ENCODE measurements at regions not wholly inside any gene's neighbourhood (a gene's known extent, or its start where the extent isn't known, plus 50 kb on each side); places are given as distances from the start of the nearest gene placed in this dataset.
"Not testable (repeated sequence)": the region's sequence is repeated elsewhere in the genome, so short reads cannot be mapped to it uniquely, and the experiment has no call there.

GRCh38 chr7:17046666-17047065 is 164.9 kb upstream of the AGR3 start:
- no peak for DNase-seq

DNA sequence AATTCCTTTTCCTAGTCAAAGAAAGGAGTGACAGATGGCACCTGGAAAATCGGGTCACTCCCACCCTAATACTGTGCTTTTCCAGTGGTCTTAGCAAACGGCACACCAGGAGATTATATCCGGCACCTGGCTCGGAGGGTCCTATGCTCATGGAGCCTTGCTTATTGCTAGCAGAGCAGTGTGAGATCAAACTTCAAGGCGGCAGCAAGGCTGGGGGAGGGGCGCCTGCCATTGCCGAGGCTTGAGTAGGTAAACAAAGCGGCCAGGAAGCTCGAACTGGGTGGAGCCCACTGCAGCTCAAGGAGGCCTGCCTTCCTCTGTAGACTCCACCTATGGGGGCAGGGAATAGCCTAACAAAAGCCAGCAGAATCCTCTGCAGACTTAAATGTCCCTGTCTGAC is 171.4 kb upstream of the AGR3 start:
- not testable (repeated sequence) for DNase-seq

- no peak for DNase-seq
These were observed 172.4 kb upstream of the AGR3 start for GRCh38 chr7:17054206-17054605.

DNA sequence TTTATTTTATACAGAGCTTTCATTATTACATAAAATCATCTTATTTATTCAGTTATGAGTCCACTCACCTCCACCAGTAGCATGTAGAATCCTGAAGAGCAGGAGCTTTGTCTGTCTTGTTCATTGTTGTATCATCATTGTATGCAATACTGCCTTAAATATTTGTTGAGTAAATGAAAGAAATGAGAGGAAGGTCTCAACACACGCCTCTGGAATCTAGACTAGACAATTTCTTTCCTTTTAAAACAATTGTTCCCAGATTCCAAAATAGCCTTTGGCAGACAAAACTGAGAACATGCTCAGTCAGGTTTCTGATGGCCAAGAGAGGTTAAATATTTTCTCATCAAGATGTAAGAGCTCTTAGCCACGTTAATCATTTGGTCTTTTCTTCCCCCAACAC is 173.1 kb upstream of the AGR3 start:
- no peak for DNase-seq

- DNase-seq: no peak
These were observed 173.8 kb upstream of the AGR3 start for GRCh38 chr7:17055596-17055995.

DNA sequence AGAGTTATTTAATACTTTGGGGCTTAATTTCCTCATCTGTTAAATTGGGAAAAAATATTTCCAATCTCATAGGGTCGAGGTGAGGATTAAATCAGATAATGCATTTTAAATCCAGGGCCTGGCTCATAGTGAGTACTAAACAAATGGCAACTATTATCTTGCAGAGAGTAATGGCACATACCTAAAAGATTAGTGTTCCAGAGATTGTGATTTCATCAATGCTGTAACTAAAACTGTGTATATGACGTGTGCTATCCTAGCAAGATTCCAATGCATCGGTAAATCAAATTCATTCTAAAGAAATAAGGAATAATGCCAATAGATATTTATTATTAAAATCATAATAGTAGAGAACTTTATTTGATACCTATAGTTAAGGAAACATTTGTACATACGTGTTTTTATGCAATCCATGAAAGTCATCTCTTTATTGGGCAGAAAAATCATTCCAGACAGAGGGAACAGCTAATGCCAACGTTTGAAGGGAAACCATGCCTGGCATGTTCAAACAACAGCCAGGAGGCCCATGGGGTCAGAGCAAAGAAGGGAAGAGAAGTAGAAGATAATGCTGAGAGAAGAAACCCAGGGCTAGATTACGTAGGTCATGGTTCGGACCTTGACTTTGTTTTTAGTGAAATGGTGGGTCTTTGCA is 174.8 kb upstream of the AGR3 start:
- DNase-seq: no peak

- no peak for DNase-seq
These were observed 175.3 kb upstream of the AGR3 start for GRCh38 chr7:17057143-17057509.

GRCh38 chr7:17058568-17058967 is 176.8 kb upstream of the AGR3 start:
- DNase-seq: no peak

- no peak for DNase-seq
These were observed 178.3 kb upstream of the AGR3 start for GRCh38 chr7:17060051-17060450.

GRCh38 chr7:17061443-17061842 is 179.7 kb upstream of the AGR3 start:
- DNase-seq: no peak

GRCh38 chr7:17062151-17063044 is 180.6 kb upstream of the AGR3 start:
- DNase-seq: no peak

- no peak for DNase-seq
These were observed 181.2 kb upstream of the AGR3 start for GRCh38 chr7:17063045-17063383.

DNA sequence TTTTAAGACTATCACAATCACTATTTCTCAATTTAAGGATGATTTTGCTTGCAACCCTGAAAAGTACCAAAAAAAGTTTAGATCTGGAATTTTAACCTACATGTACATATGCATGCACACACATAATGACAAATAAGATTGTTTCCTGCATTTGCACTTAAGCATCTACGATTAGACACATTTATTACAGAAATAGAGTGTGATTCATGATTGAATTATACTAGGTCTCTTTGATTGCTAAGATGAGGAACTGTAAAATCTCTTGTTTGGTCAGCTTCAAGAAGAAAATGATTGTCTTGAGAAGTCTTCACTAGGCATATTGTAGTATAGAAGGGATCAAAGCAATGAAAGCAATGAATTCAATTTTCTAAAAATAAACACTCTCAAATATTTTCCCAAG is 185.9 kb upstream of the AGR3 start:
- DNase-seq: no peak

DNA sequence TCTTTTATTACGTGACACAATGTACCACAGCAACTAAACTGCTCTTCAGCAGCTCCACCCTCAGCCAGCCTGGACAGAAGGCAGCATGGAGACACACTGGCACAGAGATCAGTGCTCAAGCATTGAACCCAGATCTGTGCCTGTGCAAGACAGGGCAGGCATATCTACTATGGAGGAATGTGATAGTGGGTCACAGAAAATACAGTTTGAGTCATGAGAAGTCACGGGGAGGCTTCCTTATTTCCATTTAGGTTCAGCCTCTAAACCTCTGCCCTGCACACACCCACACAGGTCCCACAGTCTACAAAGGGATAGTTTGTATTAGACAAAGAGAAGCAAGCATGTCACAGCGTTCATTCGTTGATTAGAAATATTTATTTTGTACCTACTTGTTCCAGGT is 187.4 kb upstream of the AGR3 start:
- DNase-seq: no peak

DNA sequence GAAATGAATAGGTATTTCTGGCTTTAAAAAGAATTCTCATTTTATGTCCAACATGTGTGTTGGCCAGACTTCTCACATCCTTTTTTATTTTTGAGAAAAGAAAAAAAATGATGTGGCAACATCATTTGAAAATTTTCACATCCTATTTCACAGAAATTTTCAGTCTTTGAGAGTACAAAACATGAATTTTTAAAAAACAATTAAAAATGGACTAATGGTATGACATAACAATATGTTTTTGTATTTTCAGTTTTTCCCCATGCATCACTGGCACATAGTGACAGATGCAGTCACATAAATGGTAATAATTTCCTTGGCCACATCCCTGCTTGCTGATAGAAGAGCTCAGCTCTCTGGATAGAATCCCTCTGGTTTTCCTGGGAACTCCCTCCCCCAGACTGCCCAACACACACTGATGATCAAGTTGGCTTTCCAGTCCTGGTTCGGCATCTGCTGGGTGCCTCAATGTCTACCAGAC is 188.5 kb upstream of the AGR3 start:
- DNase-seq: no peak

GRCh38 chr7:17071866-17072265 is 190.1 kb upstream of the AGR3 start:
- DNase-seq: no peak

GRCh38 chr7:17075601-17076255 is 193.9 kb upstream of the AGR3 start:
- DNase-seq: no peak

DNA sequence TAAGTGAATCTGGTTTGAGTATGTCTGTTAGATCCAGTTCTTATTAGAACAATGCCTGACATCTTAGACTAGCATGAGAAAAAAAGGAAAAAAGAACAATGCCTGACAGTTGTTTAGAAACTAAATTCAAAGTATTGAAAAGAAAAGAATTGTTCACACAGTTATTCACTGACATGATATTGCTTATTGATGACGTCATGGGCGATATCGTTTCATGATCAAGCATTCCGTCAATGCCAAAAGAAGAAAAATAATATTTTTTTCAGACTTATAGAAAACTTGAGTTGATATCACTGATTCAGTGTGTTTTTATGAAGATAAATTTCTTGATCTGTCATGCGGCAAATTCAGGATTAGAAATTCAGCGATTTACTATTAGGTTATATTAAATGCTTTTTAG is 196.5 kb upstream of the AGR3 start:
- DNase-seq: no peak

DNA sequence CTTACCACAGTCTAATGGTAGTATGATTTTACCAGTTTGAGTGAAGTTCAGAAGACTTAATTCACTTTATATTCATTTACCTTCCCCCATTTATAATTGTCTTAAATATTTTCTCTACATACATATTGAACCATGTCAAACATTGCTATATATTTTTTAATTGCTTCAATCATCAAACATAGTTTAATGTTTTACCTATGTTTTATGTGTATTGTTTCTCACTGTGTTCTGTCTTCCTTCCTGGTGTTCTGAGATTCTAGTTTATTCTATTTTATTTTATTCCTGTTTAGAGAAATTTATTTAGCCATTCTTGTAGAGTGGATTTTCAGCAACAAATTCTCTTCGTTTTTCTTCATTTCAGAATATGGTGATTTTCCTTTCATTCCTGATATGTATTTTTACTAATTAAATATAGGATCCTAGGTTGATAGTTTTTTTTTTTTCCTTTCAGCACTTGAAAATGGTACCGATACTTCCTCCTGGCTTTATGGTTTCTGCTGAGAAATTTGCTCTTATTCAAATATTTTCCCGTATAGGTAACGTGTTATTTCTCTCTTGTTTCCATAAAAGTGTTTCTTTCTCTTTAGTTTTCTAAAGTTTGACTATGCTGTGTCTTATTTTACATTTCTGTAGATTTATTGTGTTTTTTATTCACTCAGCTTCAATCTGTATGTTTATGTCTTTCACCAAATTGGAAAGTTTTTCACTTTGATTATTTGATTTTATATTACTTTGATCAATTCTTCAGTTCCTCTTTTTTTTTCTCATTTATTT is 201.8 kb upstream of the AGR3 start:
- no peak for DNase-seq

DNA sequence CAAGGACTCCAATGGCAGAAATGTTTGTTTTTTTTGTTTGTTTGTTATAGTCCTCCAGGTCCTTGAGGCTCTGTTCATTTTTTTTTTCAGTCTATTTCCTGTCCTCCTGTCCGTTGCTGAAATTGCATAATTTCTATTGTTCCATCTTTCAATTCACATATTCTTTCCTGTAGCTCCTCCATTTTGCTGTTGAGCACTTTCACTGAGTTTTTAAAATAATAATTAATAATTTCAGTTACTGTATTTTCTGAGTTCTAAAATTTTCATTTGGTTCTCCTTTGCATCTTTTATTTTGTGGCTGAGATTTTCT is 202.3 kb upstream of the AGR3 start:
- DNase-seq: no peak

DNA sequence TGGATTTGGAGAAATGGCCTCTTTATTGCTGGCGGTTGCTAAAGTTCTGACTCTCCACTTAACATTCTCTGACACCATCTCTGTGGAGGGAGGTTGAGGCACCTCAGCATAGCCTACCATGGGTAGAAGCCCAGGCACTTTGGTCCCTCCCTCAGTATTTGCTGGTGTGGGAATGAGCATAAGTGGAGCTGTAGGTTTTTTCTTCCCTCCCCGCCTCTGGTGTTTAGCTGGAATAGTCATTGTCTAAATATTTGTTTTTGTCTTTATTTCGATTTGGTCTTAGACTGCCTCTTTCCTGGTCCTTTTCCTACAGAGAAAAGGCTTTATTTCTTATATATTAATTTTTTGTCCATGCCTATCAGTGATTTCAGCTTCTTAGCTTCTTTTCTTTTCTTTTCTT is 203.4 kb upstream of the AGR3 start:
- DNase-seq: no peak

DNA sequence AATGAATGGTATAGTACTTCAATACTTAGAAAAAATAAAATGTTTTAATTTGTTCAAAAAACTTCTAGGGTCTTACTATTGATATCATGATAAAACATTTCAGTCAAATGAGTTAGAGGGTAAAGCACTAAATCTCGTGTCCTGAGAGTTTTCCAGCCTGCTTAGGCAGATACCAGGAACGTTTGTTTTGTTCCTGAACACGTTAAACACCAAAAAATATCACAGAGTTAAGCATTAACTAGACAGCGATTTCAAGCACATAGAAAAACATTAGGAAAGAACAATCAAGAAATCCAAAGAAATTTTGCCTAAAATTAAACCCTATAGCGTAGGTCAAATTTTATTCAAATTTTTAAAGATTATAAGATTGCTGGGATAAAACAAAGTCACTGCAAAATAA is 204.6 kb upstream of the AGR3 start:
- DNase-seq: no peak

GRCh38 chr7:17090751-17091150 is 207.7 kb upstream of the AHR start:
- no peak for DNase-seq

Measured in left kidney (tissue), 1 donor.